T follicular helper cell (primary cell): ENCODE measurements at regions not wholly inside any gene's neighbourhood (a gene's known extent, or its start where the extent isn't known, plus 50 kb on each side); places are given as distances from the start of the nearest gene placed in this dataset.
A peak's percentile ranks its signal among the peaks of the same experiment; 100 is the strongest.

ENCODE experiments used
- DNase-seq: peaks from one replicate; pipeline ENCODE4 v3.0.0-alpha.2; 2020; ENCODE audit warnings: low read depth

GRCh38 chr7:72524037-72524436, 111.9 kb upstream of the CALN1 start:
- no peak for DNase-seq

GRCh38 chr7:72504061-72504706, 92.0 kb upstream of the CALN1 start:
- no peak for DNase-seq

- no peak for DNase-seq
Measured at GRCh38 chr7:72503644-72504043, 91.5 kb upstream of the CALN1 start.

DNA sequence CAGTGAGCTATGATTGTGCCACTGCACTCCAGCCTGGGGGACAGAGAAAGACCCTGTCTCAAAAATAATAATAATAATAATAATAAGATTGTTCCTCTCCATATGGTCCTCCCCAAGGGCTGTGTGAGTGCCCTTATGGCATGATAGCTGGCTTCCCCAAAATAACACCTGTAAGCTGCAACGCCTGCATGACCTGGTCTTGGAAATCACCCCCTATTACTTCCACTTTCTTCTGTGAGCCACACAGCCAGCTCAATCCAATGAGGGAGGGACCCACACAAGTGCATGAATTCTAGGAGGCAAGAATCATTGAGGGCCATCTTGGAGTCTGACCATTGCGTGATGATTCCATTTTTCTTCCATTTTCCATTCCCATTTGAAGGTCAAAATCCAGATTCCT, 82.7 kb upstream of the CALN1 start:
- DNase-seq, result no peak

DNA sequence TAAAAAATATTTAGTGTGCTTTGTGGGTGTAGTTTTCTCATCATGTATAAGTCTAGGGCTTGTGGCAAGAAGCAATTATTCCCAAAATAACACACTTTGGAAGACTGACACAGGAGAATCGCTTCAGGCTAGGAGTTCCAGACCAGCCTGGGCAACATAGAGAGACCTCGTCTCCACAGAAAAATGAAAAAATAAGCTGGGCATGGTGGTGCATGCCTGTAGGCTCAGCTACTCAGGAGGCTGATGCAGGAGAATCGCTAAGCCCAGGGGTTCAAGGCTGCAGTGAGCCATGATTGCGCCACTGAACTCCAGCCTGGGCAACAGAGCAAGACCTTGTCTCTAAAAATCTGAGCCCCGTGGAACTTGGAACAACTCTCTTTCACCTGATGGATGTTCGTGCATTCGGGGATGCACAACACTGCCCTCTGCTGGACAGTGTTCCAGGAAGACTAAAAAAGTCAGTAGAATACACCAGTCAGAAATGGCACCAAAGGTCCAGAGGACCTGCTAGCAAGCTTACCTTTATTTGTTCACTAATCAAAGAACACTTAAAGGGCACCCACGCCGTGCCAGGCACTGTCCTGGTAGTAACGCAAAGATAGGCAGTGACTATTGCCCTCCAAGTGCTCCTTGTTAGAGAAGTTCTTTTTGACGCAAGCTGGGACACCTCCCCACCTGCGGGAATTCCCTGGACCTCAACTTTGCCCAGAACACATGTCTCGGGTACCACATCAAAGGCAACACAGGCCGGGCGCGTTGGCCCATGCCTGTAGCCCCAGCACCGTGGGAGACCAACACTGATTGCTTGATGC, 81.9 kb upstream of the CALN1 start:
- DNase-seq, result peak; percentile 3

DNA sequence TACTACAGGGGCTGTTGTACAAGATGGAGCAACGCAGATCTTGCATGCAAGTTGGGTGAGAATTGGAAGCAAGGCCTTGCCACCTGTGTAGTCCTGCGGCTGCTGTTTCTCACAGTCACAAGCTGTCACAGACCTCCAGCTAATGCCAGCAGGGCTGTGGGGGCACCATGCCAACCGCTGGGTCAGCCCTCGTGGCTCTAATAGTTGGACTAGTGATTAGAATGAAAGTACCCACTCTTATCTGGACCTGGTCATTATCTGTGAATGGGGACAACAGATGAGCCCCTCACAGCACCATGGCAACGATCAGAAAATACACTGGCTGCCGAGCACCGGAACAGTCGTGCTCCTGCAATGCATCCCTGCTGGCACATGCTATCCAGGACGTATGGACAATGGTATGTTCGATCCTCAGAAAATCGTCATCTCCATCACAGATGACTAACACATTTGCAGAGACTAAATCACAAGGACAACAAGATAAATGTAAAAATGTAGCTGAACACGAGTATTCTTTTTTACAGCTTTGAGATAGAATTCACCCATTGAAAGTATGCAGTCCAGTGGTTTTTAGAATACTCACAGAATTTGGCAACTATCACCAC, 80.4 kb upstream of the CALN1 start:
- no peak for DNase-seq

DNA sequence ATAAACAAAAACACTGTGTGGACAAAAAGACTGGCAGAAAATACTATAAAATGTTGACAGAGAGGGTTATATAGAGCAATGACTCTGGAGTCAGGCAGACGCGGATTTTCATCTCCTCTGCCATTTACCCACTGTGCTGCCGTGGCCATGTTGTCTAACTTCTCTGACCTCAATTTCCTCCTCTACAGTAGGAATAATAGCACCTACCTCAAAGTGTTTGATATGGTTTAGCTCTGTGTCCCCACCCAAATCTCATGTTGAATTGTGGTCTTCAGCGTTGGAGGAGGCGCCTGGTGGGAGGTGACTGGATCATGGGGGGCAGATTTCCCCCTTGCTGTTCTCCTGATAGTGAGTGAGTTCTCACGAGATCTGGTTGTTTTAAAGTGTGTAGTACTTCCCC, 78.2 kb upstream of the CALN1 start:
- no peak for DNase-seq

- DNase-seq, result no peak
Measured at GRCh38 chr7:72481934-72482333, 69.8 kb upstream of the CALN1 start.

- no peak for DNase-seq
Measured at GRCh38 chr7:72476608-72477305, 64.6 kb upstream of the CALN1 start.

- no peak for DNase-seq
Measured at GRCh38 chr7:72467237-72467636, 55.1 kb upstream of the CALN1 start.

DNA sequence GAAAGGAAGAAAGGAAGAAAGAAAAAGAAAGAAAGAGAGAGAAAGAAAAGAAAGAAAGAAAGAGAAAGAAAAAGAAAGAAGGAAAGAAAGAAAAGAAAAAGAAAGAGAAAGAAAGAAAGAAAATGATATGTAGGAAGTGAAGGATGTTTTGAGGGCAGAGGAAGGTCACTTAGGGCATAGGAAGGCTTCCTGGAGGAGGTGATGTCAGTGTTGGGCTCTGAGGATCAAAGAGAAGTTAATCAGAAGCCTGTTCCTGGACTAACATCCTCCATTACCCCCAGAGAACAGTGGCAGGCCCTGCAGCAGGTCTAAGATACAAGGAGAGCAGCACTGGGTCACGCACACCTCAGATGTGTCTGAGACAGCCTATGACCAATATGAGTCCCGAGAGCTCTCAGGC, 54.7 kb upstream of the CALN1 start:
- DNase-seq, result no peak

DNA sequence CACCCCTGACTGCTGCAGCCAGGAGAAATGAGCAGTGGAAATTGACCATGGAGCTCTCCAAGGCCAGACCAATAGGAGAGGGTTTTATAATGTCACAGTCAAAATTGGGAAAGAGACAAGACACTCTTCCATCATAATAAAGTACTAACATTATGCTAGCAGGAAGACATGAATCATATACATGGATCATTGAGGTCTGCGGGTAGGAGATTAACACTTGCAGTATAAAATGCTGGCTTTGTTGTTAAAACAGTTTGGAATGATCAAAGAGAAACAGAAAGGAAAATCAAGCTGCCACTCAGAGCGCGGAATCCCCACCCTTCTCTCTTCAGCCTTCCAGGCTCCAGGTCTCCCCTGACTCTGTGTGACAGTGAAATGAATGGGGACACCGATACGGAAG, 53.4 kb upstream of the CALN1 start:
- DNase-seq, result no peak

DNA sequence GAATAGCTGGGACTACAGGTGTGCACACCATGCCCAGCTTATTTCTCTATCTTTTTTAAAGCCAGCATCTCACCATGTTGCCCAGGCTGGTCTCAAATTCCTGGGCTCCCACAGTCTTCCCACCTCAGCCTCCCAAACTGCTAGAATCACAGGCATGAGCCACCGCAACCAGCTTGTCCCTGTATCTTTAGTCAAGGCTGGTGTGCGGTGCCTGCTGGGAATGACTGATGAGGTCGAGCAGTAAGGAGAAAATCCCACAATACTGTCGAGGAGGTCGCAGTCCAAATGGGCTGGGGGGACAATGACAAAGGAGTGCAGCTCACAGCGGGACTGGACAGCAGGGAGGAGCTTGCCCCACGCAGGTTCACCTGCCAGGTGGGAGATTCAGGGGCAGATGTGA, 50.2 kb upstream of the CALN1 start:
- DNase-seq, result no peak
